HEK293 (cell line): ENCODE measurements at regions not wholly inside any gene's neighbourhood (a gene's known extent, or its start where the extent isn't known, plus 50 kb on each side); places are given as distances from the start of the nearest gene placed in this dataset.

Source experiments
- CTCF ChIA-PET: fragments of 350-600 bp; formaldehyde crosslinking; extraction: SDS; loops from one replicate; lab custom pipeline; 2021; ENCODE audit warnings: antibody characterized with exemption; lab: Yijun Ruan, JAX
- POLR2A ChIA-PET: fragments of 300-600 bp; formaldehyde crosslinking; extraction: SDS; loops from one replicate; lab custom pipeline; 2020; ENCODE audit warnings: antibody characterized with exemption, inconsistent platforms; lab: Yijun Ruan, JAX
- H3K27ac ChIP-seq: fragments of 200-500 bp; sonication (Bioruptor generic); 2 replicates; pipeline ENCODE4 v1.5.1; 2014; ENCODE audit warnings: low read depth, low read length, control low read depth, inconsistent platforms; ENCODE audit errors: extremely low read depth
- H3K36me3 ChIP-seq, 2 experiments: fragments of 200-500 bp in 1 of 2; sonication (Bioruptor generic) in 1 of 2; 1 replicate in 1 of 2; 2 replicates in 1 of 2; pipeline ENCODE4 v1.5.1; 2014 to 2017; ENCODE audit warnings: inconsistent platforms in 2 of 2, low read length in 2 of 2; ENCODE audit not compliant: control insufficient read depth in 2 of 2, insufficient read depth in 1 of 2
- H3K4me1 ChIP-seq: fragments of 200-500 bp; sonication (Bioruptor generic); 2 replicates; pipeline ENCODE4 v1.5.1; 2014; ENCODE audit warnings: mild to moderate bottlenecking, low read length, inconsistent platforms; ENCODE audit not compliant: control insufficient read depth, insufficient read depth
- H3K4me3 ChIP-seq: 2 replicates; pipeline ENCODE4 v1.5.1; 2011; ENCODE audit warnings: low read depth, mild to moderate bottlenecking, control low read depth, low read length, moderate library complexity
- H3K9me3 ChIP-seq: fragments of 200-500 bp; sonication (Bioruptor generic); 2 replicates; pipeline ENCODE4 v1.5.1; 2014; ENCODE audit warnings: low read depth, low read length, inconsistent platforms; ENCODE audit not compliant: control insufficient read depth, insufficient read depth
- KLF9 ChIP-seq: fragments of 450-650 bp; formaldehyde crosslinking; IDR thresholded peaks from 2 replicates; pipeline ENCODE4 v1.5.1; 2016; ENCODE audit warnings: missing biosample characterization, missing genetic modification characterization, low read depth
- MEIS1 ChIP-seq: sonication (generic); formaldehyde crosslinking; IDR thresholded peaks from 2 replicates; pipeline ENCODE4 v1.8.1; 2022; ENCODE audit warnings: missing genetic modification reagents, mild to moderate bottlenecking, borderline replicate concordance
- MYNN ChIP-seq: fragments of 450-650 bp; formaldehyde crosslinking; IDR thresholded peaks from 2 replicates; pipeline ENCODE4 v1.5.1; 2016; ENCODE audit warnings: missing biosample characterization, missing genetic modification characterization, borderline replicate concordance
- MZF1 ChIP-seq: fragments of 450-650 bp; formaldehyde crosslinking; IDR thresholded peaks from 2 replicates; pipeline ENCODE4 v1.5.1; 2017; ENCODE audit warnings: missing biosample characterization, missing genetic modification characterization, borderline replicate concordance
- ZNF138 ChIP-seq: fragments of 450-650 bp; formaldehyde crosslinking; IDR thresholded peaks from 2 replicates; pipeline ENCODE4 v1.5.1; 2016; ENCODE audit warnings: missing biosample characterization, missing genetic modification characterization, borderline replicate concordance
- ZNF24 ChIP-seq: fragments of 450-650 bp; formaldehyde crosslinking; IDR thresholded peaks from 2 replicates; pipeline ENCODE4 v1.5.1; 2016; ENCODE audit warnings: missing biosample characterization, missing genetic modification characterization
- ZNF324 ChIP-seq: fragments of 450-650 bp; formaldehyde crosslinking; IDR thresholded peaks from 2 replicates; pipeline ENCODE4 v1.5.1; 2016; ENCODE audit warnings: missing biosample characterization, missing genetic modification characterization
- ZNF366 ChIP-seq: fragments of 450-650 bp; formaldehyde crosslinking; conservative IDR thresholded peaks from 2 replicates; pipeline ENCODE4 v1.5.1; 2016; ENCODE audit warnings: missing biosample characterization, missing genetic modification characterization
- ZNF416 ChIP-seq: fragments of 450-650 bp; formaldehyde crosslinking; IDR thresholded peaks from 2 replicates; pipeline ENCODE4 v1.5.1; 2016; ENCODE audit warnings: missing biosample characterization, missing genetic modification characterization
- ZNF426 ChIP-seq: fragments of 450-650 bp; formaldehyde crosslinking; IDR thresholded peaks from 2 replicates; pipeline ENCODE4 v1.5.1; 2017; ENCODE audit warnings: missing biosample characterization, missing genetic modification characterization, mild to moderate bottlenecking, inconsistent platforms, moderate library complexity
- ZNF529 ChIP-seq: fragments of 450-650 bp; formaldehyde crosslinking; IDR thresholded peaks from 2 replicates; pipeline ENCODE4 v1.5.1; 2017; ENCODE audit warnings: missing genetic modification characterization, missing biosample characterization; ENCODE audit not compliant: insufficient replicate concordance
- ZNF548 ChIP-seq: fragments of 450-650 bp; formaldehyde crosslinking; IDR thresholded peaks from 2 replicates; pipeline ENCODE4 v1.5.1; 2016; ENCODE audit warnings: missing biosample characterization, missing genetic modification characterization
- ZNF558 ChIP-seq: fragments of 450-650 bp; formaldehyde crosslinking; IDR thresholded peaks from 2 replicates; pipeline ENCODE4 v1.5.1; 2016; ENCODE audit warnings: missing biosample characterization, missing genetic modification characterization
- ZNF623 ChIP-seq: fragments of 450-650 bp; formaldehyde crosslinking; IDR thresholded peaks from 2 replicates; pipeline ENCODE4 v1.5.1; 2016; ENCODE audit warnings: missing biosample characterization, missing genetic modification characterization
- ZSCAN16 ChIP-seq: fragments of 450-650 bp; formaldehyde crosslinking; IDR thresholded peaks from 2 replicates; pipeline ENCODE4 v1.5.1; 2016; ENCODE audit warnings: missing biosample characterization, missing genetic modification characterization
- ZSCAN23 ChIP-seq: fragments of 450-650 bp; formaldehyde crosslinking; IDR thresholded peaks from 2 replicates; pipeline ENCODE4 v1.5.1; 2016; ENCODE audit warnings: missing biosample characterization, missing genetic modification characterization
- TF ChIP-seq, protein P1 (sequence below): fragments of 450-650 bp; formaldehyde crosslinking; IDR thresholded peaks from 2 replicates; pipeline ENCODE4 v1.5.1; 2017; ENCODE audit warnings: missing biosample characterization, missing genetic modification characterization
- TF ChIP-seq, protein P2 (sequence below): fragments of 450-650 bp; formaldehyde crosslinking; IDR thresholded peaks from 2 replicates; pipeline ENCODE4 v1.5.1; 2016; ENCODE audit warnings: missing biosample characterization, missing genetic modification characterization
- TF ChIP-seq, protein P3 (sequence below): fragments of 450-650 bp; formaldehyde crosslinking; IDR thresholded peaks from 2 replicates; pipeline ENCODE4 v1.5.1; 2016; ENCODE audit warnings: missing biosample characterization, missing genetic modification characterization
- TF ChIP-seq, protein P4 (sequence below): fragments of 450-650 bp; formaldehyde crosslinking; IDR thresholded peaks from 2 replicates; pipeline ENCODE4 v1.5.1; 2016; ENCODE audit warnings: missing biosample characterization, missing genetic modification characterization
- TF ChIP-seq, protein P5 (sequence below): fragments of 450-650 bp; formaldehyde crosslinking; conservative IDR thresholded peaks from 2 replicates; pipeline ENCODE4 v1.5.1; 2016; ENCODE audit warnings: low read depth, missing biosample characterization, missing genetic modification characterization

DNA sequence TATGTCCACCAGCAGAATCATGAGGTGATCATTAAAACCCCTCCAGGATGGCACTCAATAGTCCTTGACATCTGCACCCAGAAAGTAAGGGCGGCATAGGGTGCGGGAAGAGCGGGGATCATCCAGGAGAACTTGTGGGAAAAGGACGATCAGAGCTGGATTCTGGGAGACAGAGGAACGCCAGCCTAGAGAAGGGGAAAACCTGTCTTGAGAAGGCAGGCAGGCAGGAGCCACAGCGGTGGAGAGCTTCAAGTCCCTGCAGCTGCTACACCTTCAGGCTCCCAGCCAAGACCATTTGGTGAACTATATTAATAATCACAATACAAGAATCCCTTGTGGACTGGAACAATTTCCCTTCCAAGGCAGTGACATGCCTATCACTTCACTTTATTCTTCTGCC is 134.3 kb downstream of the BUD13 start (continued):
- TF ChIP-seq, protein P1, sequence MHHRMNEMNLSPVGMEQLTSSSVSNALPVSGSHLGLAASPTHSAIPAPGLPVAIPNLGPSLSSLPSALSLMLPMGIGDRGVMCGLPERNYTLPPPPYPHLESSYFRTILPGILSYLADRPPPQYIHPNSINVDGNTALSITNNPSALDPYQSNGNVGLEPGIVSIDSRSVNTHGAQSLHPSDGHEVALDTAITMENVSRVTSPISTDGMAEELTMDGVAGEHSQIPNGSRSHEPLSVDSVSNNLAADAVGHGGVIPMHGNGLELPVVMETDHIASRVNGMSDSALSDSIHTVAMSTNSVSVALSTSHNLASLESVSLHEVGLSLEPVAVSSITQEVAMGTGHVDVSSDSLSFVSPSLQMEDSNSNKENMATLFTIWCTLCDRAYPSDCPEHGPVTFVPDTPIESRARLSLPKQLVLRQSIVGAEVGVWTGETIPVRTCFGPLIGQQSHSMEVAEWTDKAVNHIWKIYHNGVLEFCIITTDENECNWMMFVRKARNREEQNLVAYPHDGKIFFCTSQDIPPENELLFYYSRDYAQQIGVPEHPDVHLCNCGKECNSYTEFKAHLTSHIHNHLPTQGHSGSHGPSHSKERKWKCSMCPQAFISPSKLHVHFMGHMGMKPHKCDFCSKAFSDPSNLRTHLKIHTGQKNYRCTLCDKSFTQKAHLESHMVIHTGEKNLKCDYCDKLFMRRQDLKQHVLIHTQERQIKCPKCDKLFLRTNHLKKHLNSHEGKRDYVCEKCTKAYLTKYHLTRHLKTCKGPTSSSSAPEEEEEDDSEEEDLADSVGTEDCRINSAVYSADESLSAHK (tag by site-specific recombination), result no peak
- TF ChIP-seq ZNF366 (tag by site-specific recombination), result no peak
- TF ChIP-seq, all 188 proteins: peak for 0

DNA sequence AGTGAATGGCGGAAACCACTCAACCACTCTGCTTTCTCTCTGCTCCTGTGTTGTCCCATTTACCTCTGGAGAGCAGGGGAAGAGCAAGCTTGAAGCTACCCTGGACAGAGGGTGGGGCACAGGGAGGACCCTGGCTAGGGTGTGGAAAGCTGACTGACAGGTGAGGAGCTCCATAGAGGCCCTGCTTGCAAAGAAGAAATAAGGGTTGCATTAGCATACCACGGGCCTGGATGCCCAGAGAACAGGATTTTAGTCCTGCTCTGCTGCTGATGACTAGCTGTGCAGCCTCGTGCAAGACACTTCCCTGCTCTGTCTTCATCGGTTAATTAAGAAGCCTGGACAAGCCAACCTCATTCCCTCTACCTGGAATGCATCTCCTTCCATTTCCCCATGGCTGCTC is 135.0 kb downstream of the BUD13 start:
- no peaks in the 10 kb centered on the region for H3K36me3 ChIP-seq
- TF ChIP-seq, protein P2, sequence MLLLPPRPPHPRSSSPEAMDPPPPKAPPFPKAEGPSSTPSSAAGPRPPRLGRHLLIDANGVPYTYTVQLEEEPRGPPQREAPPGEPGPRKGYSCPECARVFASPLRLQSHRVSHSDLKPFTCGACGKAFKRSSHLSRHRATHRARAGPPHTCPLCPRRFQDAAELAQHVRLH (tag by site-specific recombination), result no peak
- TF ChIP-seq, protein P3, sequence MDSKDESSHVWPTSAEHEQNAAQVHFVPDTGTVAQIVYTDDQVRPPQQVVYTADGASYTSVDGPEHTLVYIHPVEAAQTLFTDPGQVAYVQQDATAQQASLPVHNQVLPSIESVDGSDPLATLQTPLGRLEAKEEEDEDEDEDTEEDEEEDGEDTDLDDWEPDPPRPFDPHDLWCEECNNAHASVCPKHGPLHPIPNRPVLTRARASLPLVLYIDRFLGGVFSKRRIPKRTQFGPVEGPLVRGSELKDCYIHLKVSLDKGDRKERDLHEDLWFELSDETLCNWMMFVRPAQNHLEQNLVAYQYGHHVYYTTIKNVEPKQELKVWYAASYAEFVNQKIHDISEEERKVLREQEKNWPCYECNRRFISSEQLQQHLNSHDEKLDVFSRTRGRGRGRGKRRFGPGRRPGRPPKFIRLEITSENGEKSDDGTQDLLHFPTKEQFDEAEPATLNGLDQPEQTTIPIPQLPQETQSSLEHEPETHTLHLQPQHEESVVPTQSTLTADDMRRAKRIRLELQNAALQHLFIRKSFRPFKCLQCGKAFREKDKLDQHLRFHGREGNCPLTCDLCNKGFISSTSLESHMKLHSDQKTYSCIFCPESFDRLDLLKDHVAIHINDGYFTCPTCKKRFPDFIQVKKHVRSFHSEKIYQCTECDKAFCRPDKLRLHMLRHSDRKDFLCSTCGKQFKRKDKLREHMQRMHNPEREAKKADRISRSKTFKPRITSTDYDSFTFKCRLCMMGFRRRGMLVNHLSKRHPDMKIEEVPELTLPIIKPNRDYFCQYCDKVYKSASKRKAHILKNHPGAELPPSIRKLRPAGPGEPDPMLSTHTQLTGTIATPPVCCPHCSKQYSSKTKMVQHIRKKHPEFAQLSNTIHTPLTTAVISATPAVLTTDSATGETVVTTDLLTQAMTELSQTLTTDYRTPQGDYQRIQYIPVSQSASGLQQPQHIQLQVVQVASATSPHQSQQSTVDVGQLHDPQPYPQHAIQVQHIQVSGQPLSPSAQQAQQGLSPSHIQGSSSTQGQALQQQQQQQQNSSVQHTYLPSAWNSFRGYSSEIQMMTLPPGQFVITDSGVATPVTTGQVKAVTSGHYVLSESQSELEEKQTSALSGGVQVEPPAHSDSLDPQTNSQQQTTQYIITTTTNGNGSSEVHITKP (tag by site-specific recombination), result no peak
- TF ChIP-seq MEIS1 (no peak), ZNF558 (tag by site-specific recombination) (no peak), ZNF529 (tag by site-specific recombination) (no peak), ZNF24 (tag by site-specific recombination) (no peak), ZSCAN16 (no peak), ZNF548 (no peak), ZNF324 (no peak), MZF1 (tag by site-specific recombination) (no peak), ZSCAN23 (no peak), ZNF416 (tag by site-specific recombination) (no peak)
- TF ChIP-seq, all 188 proteins: peak for 0
- CTCF ChIA-PET, result interaction anchor here (1.3 kb wide), 1 partner anchor 54 kb away, joined by 5 read pairs; no protein-coding TSS in a partner anchor
- Histone ChIP-seq H3K9me3 (no peaks in the 10 kb centered on the region), H3K27ac (no peak overlapping the region), H3K4me3 (no peak overlapping the region), H3K4me1 (no peaks in the 10 kb centered on the region)
- POLR2A ChIA-PET, result no interaction called here

DNA sequence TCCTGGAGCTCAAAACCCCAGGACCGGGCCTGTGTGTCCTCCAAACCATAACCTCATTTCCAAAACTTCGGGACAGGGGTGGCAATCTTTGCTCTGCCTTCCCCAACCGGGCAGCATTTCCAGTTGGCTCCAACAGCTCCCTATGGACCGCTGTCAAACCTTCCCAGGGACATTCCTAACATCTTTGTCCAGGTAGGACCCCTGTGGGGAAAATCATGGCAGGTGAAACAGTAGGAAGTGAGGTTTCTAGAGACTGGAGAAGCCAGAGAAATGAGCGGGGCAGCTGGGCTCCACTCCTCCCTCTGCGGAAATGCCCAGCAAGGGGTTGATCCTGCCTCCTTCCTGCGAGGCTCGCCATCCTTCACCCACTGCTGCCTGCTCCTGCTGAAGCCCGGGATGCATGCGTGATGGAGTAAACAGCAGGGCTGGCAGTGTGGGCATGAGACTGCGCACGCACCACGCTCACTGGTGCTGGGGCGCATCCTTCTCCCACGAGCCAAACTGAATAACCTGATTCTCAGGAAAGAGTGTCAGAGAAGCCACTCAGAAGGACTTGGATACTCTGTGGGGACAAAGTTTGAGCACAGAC is 136.4 kb downstream of the BUD13 start:
- H3K36me3 ChIP-seq, result no peaks in the 10 kb centered on the region
- TF ChIP-seq MYNN (tag by site-specific recombination) (no peak), KLF9 (no peak), ZNF138 (tag by site-specific recombination) (no peak), ZNF426 (no peak), ZNF623 (tag by site-specific recombination) (no peak)
- TF ChIP-seq, protein P4, sequence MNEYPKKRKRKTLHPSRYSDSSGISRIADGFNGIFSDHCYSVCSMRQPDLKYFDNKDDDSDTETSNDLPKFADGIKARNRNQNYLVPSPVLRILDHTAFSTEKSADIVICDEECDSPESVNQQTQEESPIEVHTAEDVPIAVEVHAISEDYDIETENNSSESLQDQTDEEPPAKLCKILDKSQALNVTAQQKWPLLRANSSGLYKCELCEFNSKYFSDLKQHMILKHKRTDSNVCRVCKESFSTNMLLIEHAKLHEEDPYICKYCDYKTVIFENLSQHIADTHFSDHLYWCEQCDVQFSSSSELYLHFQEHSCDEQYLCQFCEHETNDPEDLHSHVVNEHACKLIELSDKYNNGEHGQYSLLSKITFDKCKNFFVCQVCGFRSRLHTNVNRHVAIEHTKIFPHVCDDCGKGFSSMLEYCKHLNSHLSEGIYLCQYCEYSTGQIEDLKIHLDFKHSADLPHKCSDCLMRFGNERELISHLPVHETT, result no peak
- TF ChIP-seq, protein P5, sequence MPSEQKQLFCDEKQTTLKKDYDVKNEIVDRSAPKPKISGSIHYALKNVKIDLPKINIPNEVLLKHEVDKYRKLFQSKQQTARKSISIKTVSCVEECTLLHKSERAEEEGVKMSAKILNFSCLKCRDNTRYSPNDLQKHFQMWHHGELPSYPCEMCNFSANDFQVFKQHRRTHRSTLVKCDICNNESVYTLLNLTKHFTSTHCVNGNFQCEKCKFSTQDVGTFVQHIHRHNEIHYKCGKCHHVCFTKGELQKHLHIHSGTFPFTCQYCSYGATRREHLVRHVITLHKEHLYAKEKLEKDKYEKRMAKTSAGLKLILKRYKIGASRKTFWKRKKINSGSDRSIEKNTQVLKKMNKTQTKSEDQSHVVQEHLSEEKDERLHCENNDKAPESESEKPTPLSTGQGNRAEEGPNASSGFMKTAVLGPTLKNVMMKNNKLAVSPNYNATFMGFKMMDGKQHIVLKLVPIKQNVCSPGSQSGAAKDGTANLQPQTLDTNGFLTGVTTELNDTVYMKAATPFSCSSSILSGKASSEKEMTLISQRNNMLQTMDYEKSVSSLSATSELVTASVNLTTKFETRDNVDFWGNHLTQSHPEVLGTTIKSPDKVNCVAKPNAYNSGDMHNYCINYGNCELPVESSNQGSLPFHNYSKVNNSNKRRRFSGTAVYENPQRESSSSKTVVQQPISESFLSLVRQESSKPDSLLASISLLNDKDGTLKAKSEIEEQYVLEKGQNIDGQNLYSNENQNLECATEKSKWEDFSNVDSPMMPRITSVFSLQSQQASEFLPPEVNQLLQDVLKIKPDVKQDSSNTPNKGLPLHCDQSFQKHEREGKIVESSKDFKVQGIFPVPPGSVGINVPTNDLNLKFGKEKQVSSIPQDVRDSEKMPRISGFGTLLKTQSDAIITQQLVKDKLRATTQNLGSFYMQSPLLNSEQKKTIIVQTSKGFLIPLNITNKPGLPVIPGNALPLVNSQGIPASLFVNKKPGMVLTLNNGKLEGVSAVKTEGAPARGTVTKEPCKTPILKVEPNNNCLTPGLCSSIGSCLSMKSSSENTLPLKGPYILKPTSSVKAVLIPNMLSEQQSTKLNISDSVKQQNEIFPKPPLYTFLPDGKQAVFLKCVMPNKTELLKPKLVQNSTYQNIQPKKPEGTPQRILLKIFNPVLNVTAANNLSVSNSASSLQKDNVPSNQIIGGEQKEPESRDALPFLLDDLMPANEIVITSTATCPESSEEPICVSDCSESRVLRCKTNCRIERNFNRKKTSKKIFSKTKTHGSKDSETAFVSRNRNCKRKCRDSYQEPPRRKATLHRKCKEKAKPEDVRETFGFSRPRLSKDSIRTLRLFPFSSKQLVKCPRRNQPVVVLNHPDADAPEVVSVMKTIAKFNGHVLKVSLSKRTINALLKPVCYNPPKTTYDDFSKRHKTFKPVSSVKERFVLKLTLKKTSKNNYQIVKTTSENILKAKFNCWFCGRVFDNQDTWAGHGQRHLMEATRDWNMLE, result no peak
- TF ChIP-seq, all 188 proteins: peak for 0
- no peaks in the 10 kb centered on the region for H3K4me1 ChIP-seq
- ChIA-PET CTCF (no interaction called here), POLR2A (no interaction called here)
- no peaks in the 10 kb centered on the region for H3K9me3 ChIP-seq
- H3K27ac ChIP-seq, result no peak overlapping the region
- H3K4me3 ChIP-seq, result no peak overlapping the region
